HG03139 (cell line): ENCODE measurements at regions not wholly inside any gene's neighbourhood (a gene's known extent, or its start where the extent isn't known, plus 50 kb on each side); places are given as distances from the start of the nearest gene placed in this dataset.
"Not testable (repeated sequence)": the region's sequence is repeated elsewhere in the genome, so short reads cannot be mapped to it uniquely, and the experiment has no call there.

Experiments used
- ATAC-seq: cut with Tn5 transposase; IDR thresholded peaks from one replicate; pipeline ENCODE4 v1.9.1; 2021; ENCODE audit not compliant: unreplicated experiment

- ATAC-seq, result no peak
These were observed 77.1 kb upstream of the RASEF start for GRCh38 chr9:83140061-83140460.

GRCh38 chr9:83138422-83139135, 75.6 kb upstream of the RASEF start:
- ATAC-seq, result no peak

- ATAC-seq, result no peak
These were observed 70.4 kb upstream of the RASEF start for GRCh38 chr9:83133316-83133715.

- no peak for ATAC-seq
These were observed 69.8 kb upstream of the RASEF start for GRCh38 chr9:83132768-83133167.

GRCh38 chr9:83130541-83130940, 67.6 kb upstream of the RASEF start:
- no peak for ATAC-seq

- no peak for ATAC-seq
These were observed 62.7 kb upstream of the RASEF start for GRCh38 chr9:83125671-83126070.

- ATAC-seq, result no peak
These were observed 56.9 kb upstream of the RASEF start for GRCh38 chr9:83119873-83120272.

- no peak for ATAC-seq
These were observed 53.1 kb upstream of the RASEF start for GRCh38 chr9:83116026-83116425.

- not testable (repeated sequence) for ATAC-seq
These were observed 50.5 kb upstream of the RASEF start for GRCh38 chr9:83113445-83113844.
